ENCODE measurements at regions not wholly inside any gene's neighbourhood (a gene's known extent, or its start where the extent isn't known, plus 50 kb on each side); places are given as distances from the start of the nearest gene placed in this dataset.

DNA sequence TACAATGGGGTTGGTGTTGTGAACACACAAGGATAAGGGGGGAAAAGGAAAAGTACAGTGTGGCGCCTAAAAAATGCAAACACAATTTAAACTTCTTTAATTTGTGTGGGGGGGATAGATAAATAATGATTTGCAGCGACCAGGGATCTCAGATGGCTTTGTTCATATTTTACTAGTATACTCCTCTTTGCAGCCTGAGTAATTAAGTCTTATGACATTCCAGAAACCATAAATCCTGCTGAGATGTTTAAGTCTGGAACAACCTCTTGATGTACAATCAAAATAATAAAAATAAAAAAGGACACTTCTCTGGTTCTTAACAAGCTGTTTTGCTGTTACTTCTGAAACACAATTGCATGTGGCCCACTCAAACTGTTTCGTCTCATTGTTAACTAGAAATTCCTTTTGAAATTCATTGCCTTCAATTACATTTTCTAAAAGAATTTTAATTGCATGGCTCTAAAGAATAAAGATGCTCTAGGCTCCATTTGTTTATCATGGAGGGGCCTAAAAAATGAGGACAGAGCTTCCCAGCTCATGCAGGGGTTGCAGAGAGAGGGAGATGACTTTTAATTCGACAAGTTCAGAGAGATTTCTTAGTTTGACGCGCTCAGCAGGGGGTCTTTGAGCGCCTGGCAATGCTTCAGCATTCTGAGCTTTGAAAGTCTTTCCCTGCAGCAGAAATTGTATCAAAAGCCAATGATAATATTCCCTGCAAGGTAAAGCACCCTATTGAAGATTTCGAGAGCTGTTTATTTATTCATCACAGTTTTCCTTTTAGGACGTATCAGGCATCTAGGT lies 892.4 kb upstream of the TENM3 start:
- TF ChIP-seq CTCF (IDR thresholded peaks at IDR 0.05) (no peak), POLR2AphosphoS5 (IDR thresholded peaks at IDR 0.05) (no peak), POLR2A (IDR thresholded peaks at IDR 0.05) (no peak)
